ENCODE measurements at regions not wholly inside any gene's neighbourhood (a gene's known extent, or its start where the extent isn't known, plus 50 kb on each side); places are given as distances from the start of the nearest gene placed in this dataset.

GRCh38 chr9:79465156-79465555 is 106.6 kb upstream of the TLE4 start:
- Histone ChIP-seq H3K9me3 (no peaks in the 10 kb centered on the region), H3K4me3 (no peak overlapping the region), H3K4me1 (no peaks in the 10 kb centered on the region), H3K27me3 (no peaks in the 10 kb centered on the region), H3K36me3 (ENCODE audit: low read depth, missing control alignments) (no peaks in the 10 kb centered on the region), H3K27ac (no peak overlapping the region)
- DNase-seq, result no peak
- intact Hi-C loops (cut with DNase I; ENCODE audit: low total_unique reads), result no loop called here
- TF ChIP-seq CTCF (IDR thresholded peaks at IDR 0.05), result no peak
- no peak for TF ChIP-seq POLR2A (IDR thresholded peaks at IDR 0.05)

GRCh38 chr9:79469164-79469563 is 102.6 kb upstream of the TLE4 start:
- no peak for DNase-seq
- intact Hi-C loops (cut with DNase I; ENCODE audit: low total_unique reads), result no loop called here
- no peaks in the 10 kb centered on the region for H3K27me3 ChIP-seq
- H3K4me1 ChIP-seq, result peaks cover 4% of the 10 kb centered on the region
- no peaks in the 10 kb centered on the region for H3K36me3 ChIP-seq (ENCODE audit: low read depth, missing control alignments)
- no peaks in the 10 kb centered on the region for H3K9me3 ChIP-seq
- no peak overlapping the region for H3K4me3 ChIP-seq
- 87 to 91% methylated on average over 2 of the region's 2 CpGs for WGBS, 2 donors
- TF ChIP-seq POLR2A (IDR thresholded peaks at IDR 0.05) (no peak), CTCF (IDR thresholded peaks at IDR 0.05) (no peak)
- H3K27ac ChIP-seq, result no peak overlapping the region

- Histone ChIP-seq H3K27ac (no peak overlapping the region), H3K4me1 (peaks cover 4% of the 10 kb centered on the region), H3K9me3 (no peaks in the 10 kb centered on the region), H3K4me3 (no peak overlapping the region), H3K36me3 (ENCODE audit: low read depth, missing control alignments) (no peaks in the 10 kb centered on the region), H3K27me3 (no peaks in the 10 kb centered on the region)
- no peak for TF ChIP-seq POLR2A (IDR thresholded peaks at IDR 0.05)
- TF ChIP-seq CTCF (IDR thresholded peaks at IDR 0.05), result no peak
- DNase-seq, result no peak
- intact Hi-C loops (cut with DNase I; ENCODE audit: low total_unique reads), result no loop called here
- 88 to 90% methylated on average over 2 of the region's 2 CpGs for WGBS, 2 donors
Measured at GRCh38 chr9:79470954-79471353, 100.8 kb upstream of the TLE4 start.

- DNase-seq, result peak; percentile 91
- 89 to 93% methylated on average over 2 of the region's 2 CpGs for WGBS, 2 donors
- intact Hi-C loops (cut with DNase I; ENCODE audit: low total_unique reads), result no loop called here
- TF ChIP-seq POLR2A (IDR thresholded peaks at IDR 0.05) (no peak), CTCF (IDR thresholded peaks at IDR 0.05) (peak in 2 of 3 experiments; percentile 14 to 26)
- H3K36me3 ChIP-seq (ENCODE audit: low read depth, missing control alignments), result no peaks in the 10 kb centered on the region
- no peaks in the 10 kb centered on the region for H3K27me3 ChIP-seq
- H3K4me3 ChIP-seq, result no peak overlapping the region
- H3K4me1 ChIP-seq, result peaks cover 4% of the 10 kb centered on the region
- no peaks in the 10 kb centered on the region for H3K9me3 ChIP-seq
- no peak overlapping the region for H3K27ac ChIP-seq
Measured at GRCh38 chr9:79471580-79472543, 99.9 kb upstream of the TLE4 start.

- Histone ChIP-seq H3K27ac (no peak overlapping the region), H3K9me3 (no peaks in the 10 kb centered on the region), H3K27me3 (no peaks in the 10 kb centered on the region), H3K4me1 (peaks cover 4% of the 10 kb centered on the region), H3K36me3 (ENCODE audit: low read depth, missing control alignments) (no peaks in the 10 kb centered on the region), H3K4me3 (no peak overlapping the region)
- TF ChIP-seq POLR2A (IDR thresholded peaks at IDR 0.05), result no peak
- TF ChIP-seq CTCF (IDR thresholded peaks at IDR 0.05), result no peak
- 90 to 91% methylated on average over 1 of the region's 1 CpG for WGBS, 2 donors
- DNase-seq, result no peak
- intact Hi-C loops (cut with DNase I; ENCODE audit: low total_unique reads), result no loop called here
Measured at GRCh38 chr9:79473704-79474103, 98.1 kb upstream of the TLE4 start.

All from testis (tissue), 2 donors.